ENCODE measurements at regions not wholly inside any gene's neighbourhood (a gene's known extent, or its start where the extent isn't known, plus 50 kb on each side); places are given as distances from the start of the nearest gene placed in this dataset.
"Not testable (repeated sequence)": the region's sequence is repeated elsewhere in the genome, so short reads cannot be mapped to it uniquely, and the experiment has no call there.

- no peak for DNase-seq
Measured at GRCh38 chr3:81277853-81278252, 483.6 kb downstream of the GBE1 start.

GRCh38 chr3:81274671-81275070, 486.8 kb downstream of the GBE1 start:
- DNase-seq, result no peak

GRCh38 chr3:81270603-81271379, 490.7 kb downstream of the GBE1 start:
- no peak for DNase-seq

GRCh38 chr3:81268526-81268925, 492.9 kb downstream of the GBE1 start:
- no peak for DNase-seq

GRCh38 chr3:81261996-81262395, 499.4 kb downstream of the GBE1 start:
- no peak for DNase-seq

- DNase-seq, result no peak
Measured at GRCh38 chr3:81255463-81255862, 506.0 kb downstream of the GBE1 start.

GRCh38 chr3:81251096-81251495, 510.3 kb downstream of the GBE1 start:
- no peak for DNase-seq

GRCh38 chr3:81249540-81250029, 511.9 kb downstream of the GBE1 start:
- no peak for DNase-seq

GRCh38 chr3:81245501-81245900, 515.9 kb downstream of the GBE1 start:
- no peak for DNase-seq

- no peak for DNase-seq
Measured at GRCh38 chr3:81245043-81245442, 516.4 kb downstream of the GBE1 start.

- DNase-seq, result no peak
Measured at GRCh38 chr3:81244231-81244630, 517.2 kb downstream of the GBE1 start.

GRCh38 chr3:81242871-81243270, 518.6 kb downstream of the GBE1 start:
- DNase-seq, result no peak

GRCh38 chr3:81237181-81237580, 524.3 kb downstream of the GBE1 start:
- no peak for DNase-seq

GRCh38 chr3:81218023-81218422, 543.4 kb downstream of the GBE1 start:
- DNase-seq, result no peak

- DNase-seq, result no peak
Measured at GRCh38 chr3:81217101-81217500, 544.3 kb downstream of the GBE1 start.

GRCh38 chr3:81216192-81216591, 545.3 kb downstream of the GBE1 start:
- peak in 1 of 5 experiments; percentile 7 for DNase-seq

- no peak for DNase-seq
Measured at GRCh38 chr3:81214631-81215030, 546.8 kb downstream of the GBE1 start.

GRCh38 chr3:81199587-81199986, 561.9 kb downstream of the GBE1 start:
- no peak for DNase-seq

GRCh38 chr3:81198756-81199155, 562.7 kb downstream of the GBE1 start:
- no peak for DNase-seq

GRCh38 chr3:81198216-81198615, 563.2 kb downstream of the GBE1 start:
- DNase-seq, result no peak

GRCh38 chr3:81197386-81197785, 564.1 kb downstream of the GBE1 start:
- no peak for DNase-seq

- DNase-seq, result no peak
Measured at GRCh38 chr3:81195478-81195877, 566.0 kb downstream of the GBE1 start.

GRCh38 chr3:81186412-81186811, 575.0 kb downstream of the GBE1 start:
- DNase-seq, result no peak

GRCh38 chr3:81182086-81182875, 579.2 kb downstream of the GBE1 start:
- DNase-seq, result not testable (repeated sequence)
